Peyer's patch (tissue), 4 donors: ENCODE measurements at regions not wholly inside any gene's neighbourhood (a gene's known extent, or its start where the extent isn't known, plus 50 kb on each side); places are given as distances from the start of the nearest gene placed in this dataset.

ENCODE experiments used
- DNase-seq, 3 donors: peaks; one replicate each; pipeline ENCODE4 v3.0.0-alpha.2; 2017 to 2019
- H3K27ac ChIP-seq, 4 donors: fragments of 200-600 bp; sonication (generic); one replicate each; pipeline ENCODE4 v1.5.1; 2016 to 2019
- H3K27me3 ChIP-seq, 2 donors: fragments of 200-600 bp; sonication (generic); one replicate each; pipeline ENCODE4 v1.5.1; 2019
- H3K36me3 ChIP-seq, 3 donors: fragments of 200-600 bp; sonication (generic); one replicate each; pipeline ENCODE4 v1.5.1; 2016 to 2019
- H3K4me1 ChIP-seq, 4 donors: fragments of 200-600 bp; sonication (generic); one replicate each; pipeline ENCODE4 v1.5.1; 2016 to 2019
- H3K4me3 ChIP-seq, 4 donors: fragments of 200-600 bp; sonication (generic); 1 replicate in 3 of 4; 2 replicates in 1 of 4; pipeline ENCODE4 v1.5.1; 2016 to 2019; ENCODE audit warnings: mild to moderate bottlenecking in 1 of 4
- H3K9me3 ChIP-seq, 4 donors: fragments of 200-600 bp; sonication (generic); one replicate each; pipeline ENCODE4 v1.5.1; 2016 to 2019; ENCODE audit warnings: mild to moderate bottlenecking in 1 of 4
- POLR2A ChIP-seq, 2 donors: fragments of 450-650 bp; IDR thresholded peaks; one replicate each; pipeline ENCODE4 v1.5.1; 2017; ENCODE audit warnings: antibody characterized with exemption in 2 of 2, mild to moderate bottlenecking in 2 of 2, moderate library complexity in 2 of 2
- TF ChIP-seq, protein P1 (sequence below), 6 experiments: fragments of 450-650 bp in 4 of 6; fragments of 200-600 bp in 2 of 6; sonication (generic) in 1 of 6; IDR thresholded peaks; one replicate each; pipeline ENCODE4 v1.5.1; 2017 to 2019; ENCODE audit warnings: antibody characterized with exemption in 6 of 6, mild to moderate bottlenecking in 3 of 6, moderate library complexity in 1 of 6

DNA sequence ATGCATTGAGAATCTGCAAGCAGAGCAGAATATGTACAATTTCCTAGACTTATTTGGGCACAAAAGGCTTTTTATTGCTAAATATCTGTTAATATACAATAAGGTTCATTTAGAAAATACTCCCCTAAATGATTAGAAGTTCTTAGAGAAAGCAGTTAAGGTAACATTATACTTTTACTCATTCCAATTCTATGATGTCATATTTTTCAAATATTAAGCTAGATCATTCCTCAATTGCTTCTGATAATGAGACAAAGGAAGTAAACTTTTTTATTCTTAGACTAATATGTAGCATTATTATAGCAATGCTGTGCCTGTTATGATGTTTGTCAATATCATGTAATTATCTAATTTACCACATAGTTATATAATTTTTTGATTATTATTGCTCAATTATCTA lies 447.0 kb downstream of the SLC16A7 start:
- Histone ChIP-seq H3K36me3 (no peaks in the 10 kb centered on the region), H3K4me1 (no peaks in the 10 kb centered on the region), H3K9me3 (no peaks in the 10 kb centered on the region), H3K4me3 (no peak overlapping the region), H3K27me3 (no peaks in the 10 kb centered on the region), H3K27ac (no peak overlapping the region)
- DNase-seq, result no peak
- TF ChIP-seq, protein P1, sequence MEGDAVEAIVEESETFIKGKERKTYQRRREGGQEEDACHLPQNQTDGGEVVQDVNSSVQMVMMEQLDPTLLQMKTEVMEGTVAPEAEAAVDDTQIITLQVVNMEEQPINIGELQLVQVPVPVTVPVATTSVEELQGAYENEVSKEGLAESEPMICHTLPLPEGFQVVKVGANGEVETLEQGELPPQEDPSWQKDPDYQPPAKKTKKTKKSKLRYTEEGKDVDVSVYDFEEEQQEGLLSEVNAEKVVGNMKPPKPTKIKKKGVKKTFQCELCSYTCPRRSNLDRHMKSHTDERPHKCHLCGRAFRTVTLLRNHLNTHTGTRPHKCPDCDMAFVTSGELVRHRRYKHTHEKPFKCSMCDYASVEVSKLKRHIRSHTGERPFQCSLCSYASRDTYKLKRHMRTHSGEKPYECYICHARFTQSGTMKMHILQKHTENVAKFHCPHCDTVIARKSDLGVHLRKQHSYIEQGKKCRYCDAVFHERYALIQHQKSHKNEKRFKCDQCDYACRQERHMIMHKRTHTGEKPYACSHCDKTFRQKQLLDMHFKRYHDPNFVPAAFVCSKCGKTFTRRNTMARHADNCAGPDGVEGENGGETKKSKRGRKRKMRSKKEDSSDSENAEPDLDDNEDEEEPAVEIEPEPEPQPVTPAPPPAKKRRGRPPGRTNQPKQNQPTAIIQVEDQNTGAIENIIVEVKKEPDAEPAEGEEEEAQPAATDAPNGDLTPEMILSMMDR (IDR thresholded peaks at IDR 0.05), result no peak
- no peak for TF ChIP-seq POLR2A (IDR thresholded peaks at IDR 0.05)

DNA sequence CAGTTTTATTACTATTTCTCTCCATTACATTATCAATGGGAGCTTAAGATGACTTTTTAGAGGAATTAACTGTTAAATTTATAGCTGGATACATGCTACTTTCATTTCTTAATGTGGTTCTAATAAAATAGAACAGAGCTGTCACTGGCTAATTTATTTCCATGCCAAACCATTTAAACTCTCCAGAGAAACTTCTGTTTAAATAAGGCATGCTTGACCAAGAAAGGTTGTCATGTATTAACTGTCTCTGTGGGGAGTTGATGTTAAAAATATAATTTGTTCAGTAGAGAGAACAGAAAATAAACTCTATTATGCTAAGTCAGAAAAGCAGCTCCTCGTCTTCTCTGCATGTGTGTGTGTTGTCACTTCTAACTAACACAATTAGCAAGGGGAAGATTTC lies 447.4 kb downstream of the SLC16A7 start:
- Histone ChIP-seq H3K36me3 (no peaks in the 10 kb centered on the region), H3K9me3 (no peaks in the 10 kb centered on the region), H3K27ac (no peak overlapping the region), H3K27me3 (no peaks in the 10 kb centered on the region), H3K4me1 (no peaks in the 10 kb centered on the region), H3K4me3 (no peak overlapping the region)
- TF ChIP-seq, protein P1 (IDR thresholded peaks at IDR 0.05), result no peak
- no peak for TF ChIP-seq POLR2A (IDR thresholded peaks at IDR 0.05)
- no peak for DNase-seq

DNA sequence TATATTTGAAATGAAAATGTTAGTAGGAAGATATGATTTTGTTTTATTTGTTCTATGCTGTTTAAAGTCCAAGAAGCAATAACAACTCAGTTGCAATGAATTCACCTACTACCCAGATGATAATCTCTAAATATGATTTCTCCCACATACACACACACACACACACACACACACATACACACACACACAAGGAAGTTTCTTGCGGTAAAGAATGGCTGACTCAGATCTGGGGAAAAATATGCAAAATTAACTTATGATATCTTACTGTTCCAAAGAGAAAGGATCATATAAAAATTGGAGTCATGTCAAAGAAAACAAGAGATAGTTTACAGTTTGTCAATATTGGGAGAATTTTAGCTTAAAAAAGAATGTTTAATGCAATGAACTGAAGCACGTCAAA lies 456.7 kb downstream of the SLC16A7 start:
- Histone ChIP-seq H3K36me3 (no peaks in the 10 kb centered on the region), H3K4me1 (no peaks in the 10 kb centered on the region), H3K27me3 (no peaks in the 10 kb centered on the region), H3K27ac (no peak overlapping the region), H3K4me3 (no peak overlapping the region), H3K9me3 (no peaks in the 10 kb centered on the region)
- TF ChIP-seq POLR2A (IDR thresholded peaks at IDR 0.05), result no peak
- TF ChIP-seq, protein P1 (IDR thresholded peaks at IDR 0.05), result no peak
- no peak for DNase-seq

DNA sequence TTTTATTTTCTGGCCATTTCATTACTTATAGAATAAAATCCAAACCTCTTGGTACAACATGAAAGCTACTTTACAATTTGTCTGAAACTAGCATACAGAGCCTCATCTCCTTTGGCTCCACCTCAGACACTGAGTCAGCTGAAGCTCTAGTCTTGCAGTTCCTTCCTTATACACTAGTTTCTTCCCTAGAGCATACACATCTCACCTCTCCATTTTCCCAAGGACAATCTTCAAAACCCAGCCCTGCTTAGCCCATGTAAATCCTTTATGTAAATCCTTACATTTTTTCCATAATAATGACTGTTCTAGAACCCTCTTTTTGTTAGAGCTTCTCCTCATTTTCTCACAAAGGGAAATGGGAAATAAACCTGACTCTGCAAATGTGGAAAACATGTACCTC lies 463.4 kb downstream of the SLC16A7 start:
- Histone ChIP-seq H3K27ac (no peak overlapping the region), H3K4me1 (no peaks in the 10 kb centered on the region), H3K27me3 (no peaks in the 10 kb centered on the region), H3K9me3 (no peaks in the 10 kb centered on the region), H3K36me3 (no peaks in the 10 kb centered on the region), H3K4me3 (no peak overlapping the region)
- no peak for DNase-seq
- TF ChIP-seq, protein P1 (IDR thresholded peaks at IDR 0.05), result no peak
- no peak for TF ChIP-seq POLR2A (IDR thresholded peaks at IDR 0.05)

GRCh38 chr12:60066655-60067054 lies 470.8 kb downstream of the SLC16A7 start:
- H3K27ac ChIP-seq, result no peak overlapping the region
- TF ChIP-seq POLR2A (IDR thresholded peaks at IDR 0.05), result no peak
- TF ChIP-seq, protein P1 (IDR thresholded peaks at IDR 0.05), result no peak
- H3K27me3 ChIP-seq, result no peaks in the 10 kb centered on the region
- H3K4me1 ChIP-seq, result no peaks in the 10 kb centered on the region
- H3K9me3 ChIP-seq, result no peaks in the 10 kb centered on the region
- DNase-seq, result no peak
- H3K36me3 ChIP-seq, result no peaks in the 10 kb centered on the region
- no peak overlapping the region for H3K4me3 ChIP-seq

GRCh38 chr12:60070552-60070951 lies 474.7 kb downstream of the SLC16A7 start:
- Histone ChIP-seq H3K4me1 (no peaks in the 10 kb centered on the region), H3K36me3 (no peaks in the 10 kb centered on the region), H3K9me3 (no peaks in the 10 kb centered on the region), H3K27ac (no peak overlapping the region), H3K4me3 (no peak overlapping the region), H3K27me3 (no peaks in the 10 kb centered on the region)
- TF ChIP-seq, protein P1 (IDR thresholded peaks at IDR 0.05), result no peak
- no peak for TF ChIP-seq POLR2A (IDR thresholded peaks at IDR 0.05)
- no peak for DNase-seq
